Jurkat, Clone E6-1 (cell line): ENCODE measurements at regions not wholly inside any gene's neighbourhood (a gene's known extent, or its start where the extent isn't known, plus 50 kb on each side); places are given as distances from the start of the nearest gene placed in this dataset.
A peak's percentile ranks its signal among the peaks of the same experiment; 100 is the strongest.

Source experiments
- DNase-seq: peaks from one replicate; pipeline ENCODE4 v3.0.0-alpha.2; 2011; ENCODE audit warnings: low read depth, low spot score
- H3K4me3 ChIP-seq: 2 replicates; pipeline ENCODE4 v1.5.1; 2011; ENCODE audit warnings: mild to moderate bottlenecking, low read length, control low read depth, moderate library complexity

DNA sequence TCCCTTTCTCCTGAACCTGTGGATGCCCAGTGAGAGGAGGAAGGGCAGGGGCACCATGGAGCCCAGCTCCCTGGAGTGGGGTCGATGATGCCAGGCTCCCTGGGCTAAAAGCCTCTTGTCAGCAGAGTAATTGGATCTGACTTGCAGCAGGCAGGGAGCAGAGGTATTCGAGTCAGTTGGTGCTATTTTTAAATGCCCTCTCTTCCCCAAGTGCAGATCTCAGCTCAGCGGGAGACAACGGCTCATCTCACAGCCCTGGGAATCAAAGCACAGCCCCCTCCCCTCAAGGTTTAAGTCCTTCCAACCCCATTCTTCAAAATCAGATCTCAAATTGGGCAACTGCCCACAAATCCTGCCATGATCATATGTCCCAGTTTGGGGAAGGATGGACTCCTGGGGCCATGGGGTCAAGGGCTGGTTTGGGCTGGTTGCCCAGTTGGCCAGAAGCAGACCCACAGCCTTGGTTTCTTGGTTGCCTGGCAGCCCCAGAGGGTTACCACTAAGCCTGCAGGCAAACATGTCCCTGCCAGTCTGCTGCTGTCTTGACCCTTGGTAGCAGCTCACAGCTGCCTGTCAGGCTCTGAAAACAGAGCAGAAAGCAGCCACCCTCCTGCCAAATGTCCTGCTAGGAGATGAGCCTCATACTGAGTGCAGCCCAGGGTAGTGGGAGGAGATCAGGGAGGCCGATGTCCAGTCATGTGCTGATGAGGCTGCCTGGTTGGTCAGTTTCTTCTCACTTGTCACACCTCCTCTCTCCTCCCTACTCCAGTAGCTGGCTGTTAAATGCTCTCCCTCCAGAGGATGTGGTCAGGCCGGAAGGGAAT is 244.9 kb downstream of the LOXHD1 start:
- no peak for DNase-seq
- H3K4me3 ChIP-seq = no peak overlapping the region

DNA sequence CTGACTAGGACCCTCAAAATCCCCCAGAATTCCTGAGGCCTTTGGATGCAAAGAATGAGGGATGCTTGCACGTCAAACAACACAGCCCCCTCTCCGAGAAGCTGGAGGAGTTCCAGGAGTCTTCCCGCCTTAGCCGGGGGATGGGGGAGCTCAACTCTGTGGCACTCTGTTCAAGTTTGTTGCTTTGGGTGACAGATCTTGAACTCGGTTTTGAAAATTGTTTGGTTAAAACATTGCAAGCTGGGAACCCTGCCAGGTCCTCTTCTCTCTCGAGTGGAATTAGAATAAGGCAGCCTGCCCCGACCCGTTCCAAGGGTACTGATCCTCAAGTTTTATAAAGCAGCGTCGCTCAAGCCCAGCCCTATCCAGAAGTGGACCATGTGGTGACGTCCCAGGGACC is 244.1 kb downstream of the LOXHD1 start:
- no peak overlapping the region for H3K4me3 ChIP-seq
- no peak for DNase-seq

DNA sequence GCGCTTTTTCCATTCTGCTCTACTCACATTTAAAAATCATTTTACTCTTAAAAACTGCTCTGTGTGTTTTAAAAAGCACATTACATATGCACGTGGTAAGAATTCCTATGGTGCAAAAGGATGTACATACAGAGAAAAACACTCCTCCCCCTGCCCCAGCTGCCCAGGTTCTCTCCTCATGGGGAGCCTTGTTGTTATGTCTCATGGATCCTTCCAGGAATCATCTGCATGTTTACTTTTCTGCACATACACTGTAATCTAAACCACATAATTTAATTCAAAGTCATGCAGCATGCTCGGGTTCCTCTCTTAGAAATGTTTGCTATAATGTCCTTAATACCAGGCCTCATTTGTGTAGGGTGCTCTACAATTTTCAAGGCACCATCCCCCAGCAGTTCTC is 243.3 kb downstream of the LOXHD1 start:
- no peak for DNase-seq
- H3K4me3 ChIP-seq = no peak overlapping the region

DNA sequence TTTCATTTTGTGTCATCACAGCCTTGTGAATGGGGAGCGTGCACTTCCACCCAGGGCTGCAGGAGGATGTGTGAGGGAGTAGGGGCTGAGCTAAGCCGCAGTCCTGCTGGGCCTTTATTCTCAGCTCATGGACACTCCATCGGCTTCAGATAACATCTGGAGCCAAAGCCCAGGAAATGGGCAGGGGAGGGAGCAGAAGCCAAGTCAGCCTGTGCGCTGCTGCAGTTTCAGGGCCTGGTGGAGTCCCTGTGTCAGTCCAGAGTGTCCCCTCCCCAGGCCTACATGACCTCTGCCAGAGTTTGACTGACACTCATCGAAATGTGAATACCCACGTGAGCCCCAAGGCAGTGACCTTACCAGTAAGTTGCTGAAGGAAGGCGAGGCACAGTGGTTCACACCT is 242.2 kb downstream of the LOXHD1 start:
- H3K4me3 ChIP-seq = no peak overlapping the region
- DNase-seq = no peak

GRCh38 chr18:46415532-46416252 is 241.3 kb downstream of the LOXHD1 start:
- DNase-seq = no peak
- no peak overlapping the region for H3K4me3 ChIP-seq

DNA sequence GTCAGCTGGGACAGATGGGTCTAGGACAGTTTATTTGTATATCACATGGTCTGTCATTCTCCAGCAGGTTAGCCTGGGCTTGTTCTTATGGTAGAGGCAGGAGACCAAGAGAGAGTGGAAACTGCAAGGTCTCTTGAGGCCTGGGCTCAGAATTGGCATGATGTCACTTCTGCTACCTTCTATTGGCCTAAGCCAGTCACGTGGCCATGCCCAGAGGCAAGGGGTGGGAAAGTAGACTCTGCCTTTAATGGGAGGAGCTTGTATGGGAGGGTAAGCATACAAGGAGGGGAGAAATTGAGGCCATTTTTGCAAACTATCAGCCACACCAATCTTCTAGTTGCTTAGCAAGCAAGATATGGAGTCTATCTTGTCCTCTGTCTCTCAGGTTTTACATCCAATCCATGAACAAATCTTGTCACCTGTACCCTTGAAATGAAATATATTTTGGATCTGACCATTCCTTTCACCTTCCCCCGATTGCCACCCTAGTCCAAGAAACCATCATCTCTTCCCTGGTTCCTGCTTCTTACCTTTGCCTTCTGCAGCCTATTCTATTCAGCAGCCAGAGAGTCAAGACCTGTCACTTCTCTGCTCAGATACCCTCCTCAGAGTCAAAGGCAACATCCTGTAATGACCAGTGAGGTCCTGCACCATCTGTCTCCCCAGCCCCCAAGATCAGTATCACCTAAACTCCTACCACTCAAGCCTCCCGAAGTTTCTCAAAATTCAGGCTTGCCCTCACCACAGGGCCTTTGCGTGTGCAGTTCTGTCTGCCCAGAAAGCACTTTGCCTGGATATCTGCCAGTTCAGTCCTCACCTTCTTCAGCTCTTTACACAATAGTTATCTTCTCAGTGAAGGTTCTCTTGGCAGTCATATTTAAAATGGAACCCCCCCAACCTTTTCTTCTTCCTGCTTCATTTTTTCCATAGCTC is 240.0 kb downstream of the LOXHD1 start:
- DNase-seq = peak; percentile 64
- H3K4me3 ChIP-seq = no peak overlapping the region

GRCh38 chr18:46418663-46419260 is 238.3 kb downstream of the LOXHD1 start:
- H3K4me3 ChIP-seq = no peak overlapping the region
- DNase-seq = no peak

DNA sequence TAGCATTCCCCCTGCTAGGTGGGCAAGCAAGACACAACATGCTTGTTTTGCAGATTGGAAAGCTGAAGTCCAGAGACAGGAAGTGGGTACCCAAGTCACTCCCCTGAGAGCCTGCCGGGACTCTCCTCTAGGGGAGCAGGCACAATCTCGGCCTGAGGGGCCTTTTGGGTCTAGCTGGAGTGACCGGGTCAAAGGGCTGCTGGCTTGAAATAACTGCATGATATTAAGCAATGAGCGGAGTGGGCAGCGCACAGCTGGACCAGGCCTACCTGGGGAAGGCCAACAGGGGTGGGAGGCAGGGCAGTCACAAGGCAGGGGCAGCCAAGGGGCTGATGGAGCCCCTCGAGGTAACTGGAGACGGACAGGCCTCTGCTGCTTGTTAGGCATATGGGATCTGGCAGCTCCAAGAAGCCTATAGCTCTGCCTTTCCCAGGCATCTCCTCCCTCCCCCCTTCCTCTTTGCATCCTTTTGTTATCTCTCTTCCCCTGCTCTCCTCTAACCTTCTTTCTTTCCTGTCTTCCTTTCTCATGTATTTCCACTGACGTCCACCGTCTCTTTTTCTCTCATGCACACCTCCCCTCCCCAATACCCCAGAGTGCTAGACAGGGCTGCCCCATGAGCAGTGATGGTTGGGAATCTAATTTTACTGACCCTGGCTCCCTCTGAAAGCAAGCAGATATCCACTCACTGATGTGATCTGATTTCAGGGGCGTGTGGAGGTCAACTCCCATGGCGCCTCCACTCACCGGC is 237.5 kb downstream of the LOXHD1 start:
- peak; percentile 18 for DNase-seq
- no peak overlapping the region for H3K4me3 ChIP-seq

DNA sequence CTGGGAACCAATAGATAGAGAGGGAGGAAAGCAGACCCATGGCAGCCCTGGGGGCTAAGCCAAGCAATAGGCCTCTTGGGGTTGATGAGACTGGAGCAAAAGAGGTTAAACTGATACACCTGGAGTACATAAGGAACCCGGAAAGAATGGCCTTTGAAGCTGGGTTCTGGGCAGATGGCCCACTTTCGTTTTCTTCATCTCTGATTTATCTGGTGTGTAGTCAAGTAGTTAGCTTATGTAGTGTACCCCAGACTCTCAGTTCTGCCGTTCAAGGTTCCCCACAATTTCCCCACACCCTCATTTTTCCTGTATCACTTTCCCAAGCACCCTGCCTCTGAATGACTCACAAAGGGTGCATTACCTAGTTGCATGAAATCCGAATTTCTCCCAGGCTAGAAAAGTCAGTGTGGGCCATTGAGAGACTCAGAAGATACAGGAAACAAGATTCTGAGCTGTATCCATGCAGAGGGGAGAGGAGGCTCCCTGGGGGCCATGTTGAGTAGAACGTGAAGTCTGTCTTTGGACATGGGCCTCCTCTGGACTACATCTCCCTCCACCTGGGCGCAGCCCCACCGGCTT is 235.0 kb downstream of the LOXHD1 start:
- H3K4me3 ChIP-seq = no peak overlapping the region
- peak; percentile 22 for DNase-seq

DNA sequence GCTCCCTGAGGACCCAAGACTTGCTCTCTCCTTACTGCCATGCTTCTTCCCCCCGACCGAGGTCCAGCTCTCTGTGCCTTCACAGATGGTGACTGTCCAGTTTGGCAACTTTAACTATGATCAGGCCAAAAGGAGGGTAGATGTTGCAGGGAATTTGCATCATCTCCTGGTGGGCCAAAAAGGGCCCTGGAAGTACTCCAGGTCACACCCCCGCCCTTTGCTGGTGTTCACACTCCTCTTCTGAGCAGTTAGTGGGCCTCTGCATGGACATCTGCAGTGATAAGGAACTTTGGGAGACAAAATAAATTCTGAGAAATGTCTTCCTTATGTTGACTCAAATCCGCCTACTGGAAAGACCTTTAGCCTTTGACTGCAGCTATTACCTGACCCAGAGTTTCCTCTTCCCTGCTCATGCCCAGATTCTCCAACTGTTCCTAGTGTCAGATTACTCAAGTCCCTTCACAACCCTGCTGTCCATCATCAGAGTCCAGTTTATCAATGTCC is 234.4 kb downstream of the LOXHD1 start:
- DNase-seq = no peak
- H3K4me3 ChIP-seq = no peak overlapping the region

GRCh38 chr18:46423226-46423805 is 233.7 kb downstream of the LOXHD1 start:
- DNase-seq = no peak
- H3K4me3 ChIP-seq = no peak overlapping the region

- no peak overlapping the region for H3K4me3 ChIP-seq
- no peak for DNase-seq
These were observed 232.1 kb downstream of the LOXHD1 start for GRCh38 chr18:46424898-46425297.

DNA sequence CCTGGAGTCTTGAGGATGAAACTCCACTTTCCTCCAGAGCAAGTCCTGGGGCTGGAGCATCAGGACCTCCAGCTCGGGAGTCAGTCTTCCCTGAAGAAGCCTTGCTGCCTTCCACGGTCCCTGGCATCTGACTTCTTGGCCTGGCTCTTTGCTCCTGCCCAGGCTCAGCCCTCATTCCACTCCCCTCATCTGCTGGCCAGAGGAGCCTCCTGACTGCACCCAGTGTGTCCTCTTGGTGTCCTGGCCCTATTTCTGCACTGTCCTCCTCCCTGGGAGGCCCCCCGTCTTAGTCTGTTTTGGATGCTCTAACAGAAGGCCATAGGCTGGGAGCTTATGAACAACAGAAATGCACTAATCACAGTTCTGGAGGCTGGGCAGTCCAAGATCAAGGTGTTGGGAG is 231.5 kb downstream of the LOXHD1 start:
- no peak overlapping the region for H3K4me3 ChIP-seq
- DNase-seq = no peak

DNA sequence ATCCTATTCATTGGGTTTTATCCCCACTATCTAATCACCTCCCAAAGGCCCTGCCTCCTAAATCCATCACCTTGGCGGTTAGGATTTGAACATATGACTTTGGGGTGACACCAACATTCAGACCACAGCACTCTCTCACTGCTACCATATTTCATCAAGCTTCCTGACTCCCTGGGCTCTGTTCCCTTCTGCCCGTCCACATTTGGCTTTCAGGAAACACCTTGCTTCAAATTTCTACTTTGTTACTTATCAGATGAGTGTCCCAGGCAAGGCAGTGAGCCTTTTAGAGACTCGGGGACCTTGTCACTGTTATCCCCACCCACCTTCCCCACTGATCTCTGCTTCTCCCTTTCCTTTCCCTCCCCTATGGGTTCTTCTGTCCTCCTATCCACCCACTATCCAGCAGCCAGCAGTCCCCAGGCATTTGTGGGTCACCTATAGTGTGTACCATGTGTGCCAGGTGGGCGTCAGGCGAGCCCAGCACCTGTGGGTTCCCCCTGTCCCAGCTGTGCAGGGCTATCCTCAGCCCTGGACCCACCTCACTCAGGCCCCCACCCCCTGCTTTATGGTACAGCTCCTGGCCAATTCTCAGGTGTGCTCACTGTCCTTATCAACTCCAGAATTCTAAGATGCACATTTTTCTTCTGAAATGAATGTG is 230.9 kb downstream of the LOXHD1 start:
- no peak for DNase-seq
- no peak overlapping the region for H3K4me3 ChIP-seq

- no peak for DNase-seq
- H3K4me3 ChIP-seq = no peak overlapping the region
These were observed 230.4 kb downstream of the LOXHD1 start for GRCh38 chr18:46426679-46427047.
